CD4-positive, CD25-positive, alpha-beta regulatory T cell (primary cell): ENCODE measurements at regions not wholly inside any gene's neighbourhood (a gene's known extent, or its start where the extent isn't known, plus 50 kb on each side); places are given as distances from the start of the nearest gene placed in this dataset.

Experiments
- ATAC-seq, 2 donors: fragments of 150-1000 bp; cut with Tn5 transposase; one replicate each; pipeline ENCODE4 v1.10.0; 2021; ENCODE audit warnings: low read depth in 2 of 2, moderate number of reproducible peaks in 2 of 2, moderate library complexity in 1 of 2
- DNase-seq, 3 donors: peaks; one replicate each; pipeline versions ENCODE4 v3.0.0 to v3.0.0-alpha.2; 2012 to 2022; ENCODE audit warnings: mixed read lengths in 1 of 3
- H3K27ac ChIP-seq: one replicate; pipeline ENCODE4 v1.7.0; 2013; ENCODE audit warnings: mild to moderate bottlenecking, low read length; ENCODE audit not compliant: insufficient read depth, poor library complexity, severe bottlenecking
- H3K27me3 ChIP-seq: one replicate; pipeline ENCODE4 v1.7.0; 2013; ENCODE audit warnings: low read length; ENCODE audit not compliant: control insufficient read depth, insufficient read depth
- H3K36me3 ChIP-seq: one replicate; pipeline ENCODE4 v1.7.0; 2013; ENCODE audit warnings: mild to moderate bottlenecking, low read length, moderate library complexity; ENCODE audit not compliant: control insufficient read depth, insufficient read depth
- H3K4me1 ChIP-seq: 2 replicates; pipeline ENCODE4 v1.7.0; 2013; ENCODE audit warnings: mild to moderate bottlenecking, low read length; ENCODE audit not compliant: insufficient read depth, control insufficient read depth, poor library complexity, severe bottlenecking
- H3K4me3 ChIP-seq: one replicate; pipeline ENCODE4 v1.7.0; 2013; ENCODE audit warnings: low read depth, mild to moderate bottlenecking, low read length, moderate library complexity
- H3K9me3 ChIP-seq, 2 experiments: 1 replicate in 1 of 2; 2 replicates in 1 of 2; pipeline ENCODE4 v1.7.0; 2013; ENCODE audit warnings: low read length in 2 of 2, mild to moderate bottlenecking in 1 of 2, moderate library complexity in 1 of 2; ENCODE audit not compliant: control insufficient read depth in 2 of 2
- H3K27ac Mint-ChIP-seq, 3 donors: one replicate each; pipeline ENCODE4 v1.8.0; 2020 to 2022; ENCODE audit warnings: mild to moderate bottlenecking in 3 of 3, mixed read lengths in 3 of 3, moderate library complexity in 2 of 3
- H3K27me3 Mint-ChIP-seq: one replicate; pipeline ENCODE4 v1.8.0; 2022; ENCODE audit warnings: mild to moderate bottlenecking, mixed read lengths
- H3K36me3 Mint-ChIP-seq: one replicate; pipeline ENCODE4 v1.8.0; 2020; ENCODE audit warnings: mixed read lengths
- H3K4me1 Mint-ChIP-seq, 4 donors: one replicate each; pipeline ENCODE4 v1.8.0; 2020 to 2022; ENCODE audit warnings: mixed read lengths in 4 of 4, mild to moderate bottlenecking in 1 of 4
- H3K4me3 Mint-ChIP-seq, 4 donors: one replicate each; pipeline ENCODE4 v1.8.0; 2020 to 2022; ENCODE audit warnings: mild to moderate bottlenecking in 4 of 4, mixed read lengths in 4 of 4, moderate library complexity in 3 of 4
- H3K9me3 Mint-ChIP-seq, 7 donors: one replicate each; pipeline ENCODE4 v1.8.0; 2020 to 2022; ENCODE audit warnings: mixed read lengths in 7 of 7, mild to moderate bottlenecking in 3 of 7, moderate library complexity in 2 of 7

DNA sequence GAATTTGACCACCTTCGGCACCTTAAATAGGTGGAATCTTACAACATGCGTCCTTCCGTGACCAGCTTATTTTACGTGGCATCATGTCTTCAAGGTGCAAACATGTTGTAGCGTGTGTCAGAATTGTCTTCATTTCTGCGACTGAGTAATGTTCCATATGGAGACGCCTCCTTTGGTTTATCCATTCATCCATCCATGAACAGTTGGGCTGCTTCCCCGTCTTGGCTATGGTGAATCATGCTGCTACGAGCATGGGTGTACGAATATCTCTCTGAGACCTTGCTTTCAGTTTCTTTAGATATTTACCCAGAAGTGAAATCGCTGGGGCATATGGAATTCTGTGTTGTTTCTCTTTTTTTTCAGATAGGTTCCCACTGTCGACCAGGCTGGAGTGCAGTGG lies 391.9 kb upstream of the IRX2 start:
- H3K27me3 ChIP-seq = no peaks in the 10 kb centered on the region
- H3K27ac ChIP-seq = no peak overlapping the region
- no peaks in the 10 kb centered on the region for H3K9me3 ChIP-seq
- Mint-ChIP-seq H3K27me3 (no peaks in the 10 kb centered on the region), H3K36me3 (no peaks in the 10 kb centered on the region), H3K9me3 (peaks cover 2 to 20% (median 4%) of the 10 kb centered on the region in 7 donors), H3K4me3 (no peak overlapping the region), H3K27ac (no peak overlapping the region), H3K4me1 (no peaks in the 10 kb centered on the region)
- no peak for ATAC-seq
- no peak for DNase-seq
- H3K4me1 ChIP-seq = no peaks in the 10 kb centered on the region
- H3K36me3 ChIP-seq = no peaks in the 10 kb centered on the region
- H3K4me3 ChIP-seq = no peak overlapping the region

DNA sequence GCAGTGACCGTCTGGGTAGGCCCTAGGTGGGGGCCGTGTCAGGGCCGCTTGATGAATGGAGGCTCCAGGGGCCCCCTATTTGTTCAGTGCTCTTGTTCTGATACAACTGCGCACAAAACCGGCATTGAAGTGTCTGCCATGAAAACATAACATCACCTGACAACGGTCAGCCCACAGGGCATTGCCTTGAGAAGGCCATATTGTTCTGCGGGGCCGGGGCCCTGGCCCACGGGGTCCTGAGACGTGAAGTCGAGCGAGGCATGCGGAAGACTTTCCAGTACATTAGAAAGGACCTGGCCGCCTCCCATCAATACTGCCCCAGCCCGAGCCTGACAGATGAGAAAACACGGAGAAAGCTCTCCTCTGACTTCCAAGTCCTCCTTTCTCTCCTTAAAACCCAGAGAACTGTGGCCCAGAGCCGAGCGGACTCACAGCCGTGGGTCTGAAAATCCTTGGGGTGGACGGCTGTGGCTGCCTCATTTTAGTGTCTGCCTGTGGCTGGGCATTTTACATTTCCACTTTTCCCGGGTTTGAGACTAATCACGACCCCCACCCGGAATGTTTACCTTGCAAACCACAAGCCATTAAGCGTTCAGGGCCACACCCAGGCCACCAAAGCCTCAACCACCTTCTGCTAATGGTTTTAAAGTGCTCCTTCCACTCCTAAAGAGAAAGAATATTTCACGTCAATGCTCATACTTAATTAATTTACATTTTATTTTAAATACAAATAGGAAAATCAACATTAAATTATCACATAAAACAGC lies 391.0 kb upstream of the IRX2 start:
- no peak overlapping the region for H3K27ac Mint-ChIP-seq
- no peak overlapping the region for H3K4me3 Mint-ChIP-seq
- H3K4me3 ChIP-seq = no peak overlapping the region
- H3K4me1 ChIP-seq = no peaks in the 10 kb centered on the region
- no peaks in the 10 kb centered on the region for H3K4me1 Mint-ChIP-seq
- ATAC-seq (no peak), DNase-seq (no peak)
- H3K36me3 ChIP-seq = no peaks in the 10 kb centered on the region
- H3K9me3 ChIP-seq = no peaks in the 10 kb centered on the region
- H3K27ac ChIP-seq = no peak overlapping the region
- no peaks in the 10 kb centered on the region for H3K36me3 Mint-ChIP-seq
- peaks cover 2 to 20% (median 6%) of the 10 kb centered on the region in 7 donors for H3K9me3 Mint-ChIP-seq
- H3K27me3 Mint-ChIP-seq = no peaks in the 10 kb centered on the region
- no peaks in the 10 kb centered on the region for H3K27me3 ChIP-seq

DNA sequence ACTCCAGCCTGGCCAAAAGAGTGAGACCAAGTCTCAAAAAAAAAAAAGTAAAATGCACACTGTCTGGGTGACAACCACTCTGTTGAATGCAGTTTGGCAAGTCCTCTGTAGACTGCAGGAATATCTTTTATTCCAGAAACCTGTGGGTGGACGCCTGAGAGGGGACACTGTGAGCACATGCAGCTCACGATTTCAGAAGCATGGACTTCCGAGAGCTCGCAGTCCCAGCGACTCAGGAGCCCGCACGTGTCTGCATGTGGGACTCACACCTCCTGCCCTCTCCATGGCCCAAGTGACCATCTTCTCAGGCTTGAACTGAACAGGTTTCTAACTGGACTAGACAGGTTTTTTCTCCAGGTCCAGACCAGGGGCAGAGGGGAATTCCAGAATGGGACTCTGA lies 388.6 kb upstream of the IRX2 start:
- Histone ChIP-seq H3K4me1 (no peaks in the 10 kb centered on the region), H3K27me3 (no peaks in the 10 kb centered on the region), H3K4me3 (no peak overlapping the region), H3K27ac (no peak overlapping the region), H3K9me3 (no peaks in the 10 kb centered on the region), H3K36me3 (no peaks in the 10 kb centered on the region)
- no peak for ATAC-seq
- Mint-ChIP-seq H3K9me3 (peaks cover 3 to 22% (median 6%) of the 10 kb centered on the region in 7 donors), H3K4me1 (no peaks in the 10 kb centered on the region), H3K4me3 (no peak overlapping the region), H3K27ac (no peak overlapping the region), H3K36me3 (no peaks in the 10 kb centered on the region), H3K27me3 (no peaks in the 10 kb centered on the region)
- no peak for DNase-seq

DNA sequence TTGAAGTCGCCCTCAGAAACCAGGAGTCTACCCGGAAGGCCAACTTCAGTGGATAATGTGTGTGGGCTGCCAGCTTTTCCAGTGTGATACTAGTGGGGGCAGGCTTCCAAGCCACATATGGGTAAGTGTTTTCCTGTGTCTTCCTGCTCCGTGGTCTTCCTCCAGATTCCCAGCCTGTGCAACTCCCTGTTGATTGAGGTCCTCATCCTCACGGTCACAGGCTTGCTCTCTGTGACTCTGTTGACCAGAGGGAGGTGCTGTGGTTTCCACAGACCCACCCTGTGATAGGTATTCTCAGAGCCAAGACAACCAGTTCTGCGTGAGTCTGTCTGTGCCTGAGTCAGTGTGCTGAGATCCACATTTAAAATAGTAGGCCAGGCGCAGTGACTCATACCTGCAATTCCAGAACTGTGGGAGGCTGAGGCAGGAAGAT lies 388.0 kb upstream of the IRX2 start:
- Histone ChIP-seq H3K4me1 (no peaks in the 10 kb centered on the region), H3K4me3 (no peak overlapping the region), H3K9me3 (no peaks in the 10 kb centered on the region), H3K27me3 (no peaks in the 10 kb centered on the region), H3K27ac (no peak overlapping the region), H3K36me3 (no peaks in the 10 kb centered on the region)
- peak overlapping the region in 1 of 3 donors; percentile 76 for H3K27ac Mint-ChIP-seq
- H3K36me3 Mint-ChIP-seq = no peaks in the 10 kb centered on the region
- ATAC-seq (no peak), DNase-seq (no peak)
- peaks cover 0 to 17% (median 6%) of the 10 kb centered on the region in 7 donors for H3K9me3 Mint-ChIP-seq
- H3K4me1 Mint-ChIP-seq = no peaks in the 10 kb centered on the region
- H3K4me3 Mint-ChIP-seq = no peak overlapping the region
- H3K27me3 Mint-ChIP-seq = no peaks in the 10 kb centered on the region

DNA sequence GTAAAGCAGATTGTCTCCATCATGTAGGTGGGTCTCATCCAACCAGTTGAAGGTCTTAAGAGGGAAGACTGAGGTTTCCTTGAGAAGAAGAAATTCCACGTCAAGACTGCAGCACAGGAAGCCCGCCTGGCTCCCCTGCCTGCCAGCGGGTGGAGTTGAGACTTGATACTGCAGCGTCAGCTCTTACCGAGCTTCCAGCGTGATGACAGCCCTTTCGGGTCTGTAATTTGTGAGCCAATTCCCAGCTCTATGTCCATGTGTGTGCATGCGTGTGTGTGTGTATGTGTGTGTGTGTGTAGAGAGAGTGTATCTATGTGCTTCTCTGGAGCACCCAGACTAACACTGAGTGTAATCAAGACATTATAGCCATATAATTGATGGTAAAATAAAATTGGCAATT lies 379.7 kb upstream of the IRX2 start:
- Mint-ChIP-seq H3K27ac (no peak overlapping the region), H3K27me3 (no peaks in the 10 kb centered on the region), H3K4me3 (no peak overlapping the region), H3K36me3 (no peaks in the 10 kb centered on the region), H3K4me1 (no peaks in the 10 kb centered on the region), H3K9me3 (peaks cover 0 to 12% (median 4%) of the 10 kb centered on the region in 7 donors)
- no peaks in the 10 kb centered on the region for H3K27me3 ChIP-seq
- no peak overlapping the region for H3K27ac ChIP-seq
- H3K9me3 ChIP-seq = no peaks in the 10 kb centered on the region
- DNase-seq (no peak), ATAC-seq (no peak)
- no peaks in the 10 kb centered on the region for H3K4me1 ChIP-seq
- H3K4me3 ChIP-seq = no peak overlapping the region
- no peaks in the 10 kb centered on the region for H3K36me3 ChIP-seq

DNA sequence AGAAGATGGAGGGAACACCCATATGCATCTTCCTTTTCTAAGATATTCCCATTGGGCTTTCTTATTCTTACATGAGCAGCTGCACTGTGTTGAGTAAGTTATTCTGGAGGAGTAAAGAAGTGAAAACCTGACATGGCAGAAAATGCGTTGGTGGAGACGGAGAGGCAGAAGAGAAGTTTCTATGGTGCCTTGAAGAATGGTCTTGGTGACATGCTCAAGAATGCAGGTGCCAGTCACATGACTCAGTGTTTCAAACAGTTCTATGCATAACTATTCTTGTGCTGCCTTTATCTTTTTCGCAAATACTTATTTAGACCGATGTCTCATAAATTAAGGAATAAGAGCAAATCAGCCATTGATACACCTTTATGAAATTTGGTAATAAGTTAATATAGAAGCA lies 377.8 kb upstream of the IRX2 start:
- Histone ChIP-seq H3K27ac (no peak overlapping the region), H3K9me3 (no peaks in the 10 kb centered on the region), H3K4me3 (no peak overlapping the region), H3K4me1 (no peaks in the 10 kb centered on the region), H3K27me3 (no peaks in the 10 kb centered on the region), H3K36me3 (no peaks in the 10 kb centered on the region)
- no peaks in the 10 kb centered on the region for H3K36me3 Mint-ChIP-seq
- peaks cover 0 to 7% (median 4%) of the 10 kb centered on the region in 7 donors for H3K9me3 Mint-ChIP-seq
- DNase-seq = no peak
- no peaks in the 10 kb centered on the region for H3K4me1 Mint-ChIP-seq
- H3K4me3 Mint-ChIP-seq = peak overlapping the region in 1 of 4 donors; percentile 32
- H3K27ac Mint-ChIP-seq = no peak overlapping the region
- no peaks in the 10 kb centered on the region for H3K27me3 Mint-ChIP-seq
- ATAC-seq = no peak

DNA sequence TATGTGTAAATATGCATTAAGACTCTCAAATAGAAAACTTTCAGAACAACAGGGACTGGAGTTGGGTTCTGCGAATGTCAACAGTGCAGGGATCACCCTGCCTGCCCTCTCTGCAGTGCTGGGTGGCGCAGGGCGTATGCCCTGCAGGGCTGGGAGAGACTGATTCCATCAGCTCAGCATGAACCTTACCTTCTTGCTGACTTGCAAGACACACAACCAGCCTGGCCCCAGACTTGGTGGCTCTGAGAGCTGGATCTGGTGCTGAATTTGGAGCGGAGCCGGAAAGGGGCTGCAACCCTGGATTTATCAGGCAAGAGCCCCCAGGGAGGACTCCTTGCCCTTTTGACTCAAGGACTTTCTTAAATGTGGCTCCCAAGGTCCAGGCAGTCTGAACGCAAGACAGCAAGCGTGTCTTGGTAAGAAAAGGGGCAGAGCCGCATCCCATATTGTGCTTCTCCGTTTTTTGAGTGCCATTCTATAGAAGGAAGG lies 376.0 kb upstream of the IRX2 start:
- no peaks in the 10 kb centered on the region for H3K27me3 ChIP-seq
- no peaks in the 10 kb centered on the region for H3K36me3 ChIP-seq
- no peak for DNase-seq
- no peaks in the 10 kb centered on the region for H3K36me3 Mint-ChIP-seq
- H3K9me3 Mint-ChIP-seq = peaks cover 0 to 6% (median 4%) of the 10 kb centered on the region in 7 donors
- no peak for ATAC-seq
- H3K4me1 Mint-ChIP-seq = no peaks in the 10 kb centered on the region
- no peak overlapping the region for H3K27ac ChIP-seq
- no peak overlapping the region for H3K4me3 Mint-ChIP-seq
- no peak overlapping the region for H3K4me3 ChIP-seq
- H3K4me1 ChIP-seq = no peaks in the 10 kb centered on the region
- no peak overlapping the region for H3K27ac Mint-ChIP-seq
- H3K27me3 Mint-ChIP-seq = no peaks in the 10 kb centered on the region
- H3K9me3 ChIP-seq = no peaks in the 10 kb centered on the region

DNA sequence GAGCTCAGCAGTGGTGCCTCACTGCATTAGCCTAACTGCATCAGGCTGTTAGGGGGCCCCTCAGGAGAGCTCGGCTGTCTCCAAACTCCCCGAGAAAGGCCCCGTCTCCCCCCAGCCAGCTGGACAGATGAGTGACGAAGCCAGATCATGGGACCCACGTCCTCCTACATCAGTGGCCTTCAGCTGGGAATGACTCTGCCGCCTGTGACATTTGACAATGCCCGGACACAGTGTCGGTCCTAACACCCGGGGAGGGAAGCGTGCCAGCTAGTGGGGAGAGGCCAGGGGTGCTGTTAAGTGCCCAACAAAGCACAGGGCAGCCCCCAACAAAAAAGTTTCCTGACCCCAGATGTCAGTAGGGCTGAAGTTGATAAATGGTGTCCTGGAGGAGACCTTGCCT lies 375.2 kb upstream of the IRX2 start:
- no peaks in the 10 kb centered on the region for H3K4me1 Mint-ChIP-seq
- DNase-seq = no peak
- no peak overlapping the region for H3K4me3 Mint-ChIP-seq
- Histone ChIP-seq H3K9me3 (no peaks in the 10 kb centered on the region), H3K36me3 (no peaks in the 10 kb centered on the region), H3K27me3 (no peaks in the 10 kb centered on the region), H3K4me3 (no peak overlapping the region), H3K27ac (no peak overlapping the region), H3K4me1 (no peaks in the 10 kb centered on the region)
- ATAC-seq = no peak
- no peak overlapping the region for H3K27ac Mint-ChIP-seq
- peaks cover 0 to 5% (median 2%) of the 10 kb centered on the region in 7 donors for H3K9me3 Mint-ChIP-seq
- H3K36me3 Mint-ChIP-seq = no peaks in the 10 kb centered on the region
- no peaks in the 10 kb centered on the region for H3K27me3 Mint-ChIP-seq
